KG1 (cell line): ENCODE measurements at regions not wholly inside any gene's neighbourhood (a gene's known extent, or its start where the extent isn't known, plus 50 kb on each side); places are given as distances from the start of the nearest gene placed in this dataset.

Experiments
- DNase-seq: peaks from one replicate; lab custom pipeline; 2025; lab: John Stamatoyannopoulos, UW

GRCh38 chr3:72112435-72112834, 327.5 kb upstream of the PROK2 start:
- DNase-seq: no peak

GRCh38 chr3:72111265-72112205, 326.6 kb upstream of the PROK2 start:
- DNase-seq: no peak

- DNase-seq: no peak
Observed at GRCh38 chr3:72109327-72110259, 324.6 kb upstream of the PROK2 start.

DNA sequence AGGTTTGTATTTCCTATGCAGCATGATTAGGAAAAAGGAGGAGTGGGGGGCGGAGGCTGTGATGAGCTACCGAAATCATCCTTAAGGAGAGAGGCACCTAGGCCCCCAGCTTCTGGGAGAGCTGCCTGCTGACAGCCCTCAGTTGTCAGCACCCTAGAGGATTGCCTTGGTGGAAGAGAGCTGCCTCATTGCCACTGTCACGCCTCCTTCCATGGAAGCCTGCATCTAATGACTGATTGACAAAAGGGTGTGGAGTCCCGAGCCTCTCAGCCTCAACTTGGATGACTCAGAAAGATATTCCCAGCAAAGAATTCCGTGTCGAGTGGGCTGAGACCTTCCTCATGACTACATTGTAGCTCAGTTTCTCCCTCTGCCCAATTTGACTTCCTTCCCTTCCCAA, 320.4 kb upstream of the PROK2 start:
- DNase-seq: no peak

DNA sequence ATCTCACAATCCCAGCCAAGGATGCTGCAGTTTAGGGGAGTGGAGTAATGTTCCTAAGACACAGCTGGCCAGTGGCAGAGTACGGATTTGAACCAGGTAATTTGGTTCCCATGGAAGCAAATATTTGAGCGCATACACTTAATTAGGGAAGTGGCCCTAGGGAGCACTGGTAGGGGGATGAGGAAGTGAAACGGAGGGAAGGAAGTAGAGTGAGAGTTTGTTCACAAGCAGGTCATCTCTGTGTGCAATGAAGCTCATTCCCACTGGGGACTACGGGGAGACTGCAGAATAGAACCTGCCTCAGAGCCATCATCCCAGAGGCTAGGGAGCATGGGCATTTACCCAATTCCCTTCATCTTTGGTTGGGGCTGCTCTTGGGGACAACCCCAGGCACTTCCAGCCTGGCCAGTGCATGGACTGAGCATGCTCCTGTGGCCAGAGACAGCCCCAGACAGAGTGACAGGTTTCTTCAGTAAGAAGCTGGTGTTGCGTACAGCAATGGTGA, 317.2 kb upstream of the PROK2 start:
- DNase-seq: peak; percentile 40

DNA sequence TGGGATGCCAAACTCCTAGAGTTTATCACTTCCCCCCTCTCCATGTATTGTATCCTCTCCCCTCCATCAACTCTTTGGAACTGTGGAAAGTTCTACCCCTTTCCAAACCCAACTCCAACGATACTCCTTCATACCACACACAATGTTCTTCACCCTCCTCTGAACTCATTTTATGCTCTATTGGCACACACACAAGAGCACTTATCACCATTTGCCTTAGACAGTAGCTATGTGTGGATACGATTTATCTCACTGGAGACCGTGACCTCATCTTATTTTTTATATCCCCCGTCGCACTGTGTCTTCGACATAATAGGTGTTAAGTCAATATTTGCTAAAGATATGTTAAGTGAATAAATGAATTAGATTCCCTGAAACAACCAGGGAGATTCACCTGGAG, 316.5 kb upstream of the PROK2 start:
- no peak for DNase-seq

DNA sequence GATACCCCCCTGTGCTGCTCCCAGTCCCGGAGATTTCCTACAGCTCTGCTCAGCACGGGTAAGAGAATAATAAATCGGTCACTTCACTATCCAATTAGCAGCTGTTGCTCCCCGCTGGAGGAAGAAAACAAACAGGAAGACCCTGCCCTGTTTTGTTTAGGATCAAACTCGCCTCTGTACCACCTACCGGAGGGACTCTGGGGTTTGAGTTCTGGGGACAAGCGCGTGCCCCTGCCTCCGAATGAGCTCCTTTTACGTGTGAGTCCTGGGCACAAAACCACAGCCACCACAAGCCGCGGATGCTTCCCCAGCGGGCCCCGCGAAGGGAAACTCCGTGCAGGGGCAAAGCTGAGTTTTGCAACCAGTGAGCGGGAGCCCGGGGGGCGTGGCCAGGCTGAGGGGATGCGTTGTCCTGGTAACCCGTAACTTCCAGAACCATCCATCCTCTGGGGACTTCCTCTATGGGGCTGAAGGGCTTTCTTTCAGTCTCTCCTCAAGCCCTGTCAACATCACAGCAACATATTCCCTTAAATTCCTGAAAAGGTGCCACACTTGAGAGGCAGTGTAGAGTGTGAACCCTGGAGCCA, 315.7 kb upstream of the PROK2 start:
- DNase-seq: peak; percentile 96

DNA sequence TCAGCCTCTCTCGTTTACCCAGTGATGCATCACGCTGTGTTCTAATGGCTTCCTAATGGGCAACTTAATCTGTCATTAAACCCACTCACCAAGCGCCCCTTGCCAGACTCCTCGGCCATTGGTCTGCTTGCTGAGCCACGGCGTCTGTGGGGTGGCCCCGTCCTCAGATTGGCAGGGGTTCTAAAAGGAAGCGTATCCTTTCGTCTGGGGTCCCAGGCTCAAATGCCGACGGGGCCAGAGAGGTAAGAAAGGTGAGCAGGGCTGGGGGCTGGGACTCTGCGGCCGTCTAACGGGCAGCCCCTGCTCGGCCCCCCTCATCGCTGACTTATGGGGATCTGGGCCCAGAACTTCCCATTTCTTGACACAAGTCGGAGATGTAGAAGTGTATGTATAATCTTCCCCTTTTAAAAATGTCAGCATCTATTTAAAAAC, 315.1 kb upstream of the PROK2 start:
- DNase-seq: peak; percentile 68

DNA sequence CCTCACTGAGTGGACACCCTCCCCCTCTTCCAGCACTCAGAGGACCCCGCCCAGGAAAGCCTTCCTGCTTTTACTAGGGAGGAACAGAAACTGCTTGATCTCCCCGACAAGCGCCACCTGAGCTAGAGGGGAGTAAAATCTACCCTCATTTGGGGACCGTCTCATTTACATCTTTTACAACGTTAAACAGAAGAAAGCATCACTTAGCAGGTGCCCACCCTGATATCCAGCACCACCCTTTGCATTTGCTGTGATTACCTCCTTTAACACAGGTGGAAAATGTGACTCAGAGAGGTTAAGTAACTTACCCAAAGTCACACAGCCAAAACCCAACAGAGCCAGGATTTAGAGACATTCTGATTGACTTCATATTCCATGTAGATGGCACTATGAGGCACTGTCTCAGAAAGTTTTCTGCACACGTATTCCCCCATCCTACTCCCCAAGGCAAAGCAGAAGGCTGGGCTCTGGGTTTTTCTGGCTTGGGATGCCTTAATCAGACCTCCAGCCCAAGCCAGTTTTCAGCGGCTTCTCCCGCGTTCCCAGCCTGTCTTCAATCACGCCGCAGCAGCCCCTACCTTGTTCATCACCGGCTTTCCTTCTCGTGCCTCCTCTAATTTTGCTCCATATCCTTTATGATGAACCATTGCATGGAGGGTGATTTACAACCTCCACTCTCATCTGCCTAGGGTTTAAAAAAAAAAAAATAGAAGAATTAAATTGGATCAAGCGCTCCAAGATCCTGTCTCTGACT, 314.6 kb upstream of the PROK2 start:
- no peak for DNase-seq

DNA sequence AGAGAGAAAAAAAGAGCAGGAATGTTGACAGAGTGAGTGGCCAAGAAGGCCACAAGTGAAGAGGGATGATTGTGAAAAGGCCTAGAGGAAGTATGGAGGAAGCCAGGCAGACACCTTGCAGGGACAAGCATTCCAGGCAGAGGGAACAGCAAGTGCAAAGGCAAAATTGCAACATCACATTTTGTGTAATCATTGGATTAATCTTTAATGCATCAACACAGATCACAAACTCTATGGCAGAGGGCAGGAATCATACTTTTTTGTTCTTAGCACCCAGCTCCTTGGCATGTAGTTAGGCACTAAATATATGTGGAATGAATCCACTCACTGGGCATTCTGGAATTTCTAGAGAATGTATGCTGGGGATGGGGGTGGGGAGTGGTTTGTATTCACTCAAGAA, 312.1 kb upstream of the PROK2 start:
- no peak for DNase-seq

GRCh38 chr3:72095521-72095920, 310.6 kb upstream of the PROK2 start:
- no peak for DNase-seq

GRCh38 chr3:72093992-72094334, 309.0 kb upstream of the PROK2 start:
- no peak for DNase-seq

DNA sequence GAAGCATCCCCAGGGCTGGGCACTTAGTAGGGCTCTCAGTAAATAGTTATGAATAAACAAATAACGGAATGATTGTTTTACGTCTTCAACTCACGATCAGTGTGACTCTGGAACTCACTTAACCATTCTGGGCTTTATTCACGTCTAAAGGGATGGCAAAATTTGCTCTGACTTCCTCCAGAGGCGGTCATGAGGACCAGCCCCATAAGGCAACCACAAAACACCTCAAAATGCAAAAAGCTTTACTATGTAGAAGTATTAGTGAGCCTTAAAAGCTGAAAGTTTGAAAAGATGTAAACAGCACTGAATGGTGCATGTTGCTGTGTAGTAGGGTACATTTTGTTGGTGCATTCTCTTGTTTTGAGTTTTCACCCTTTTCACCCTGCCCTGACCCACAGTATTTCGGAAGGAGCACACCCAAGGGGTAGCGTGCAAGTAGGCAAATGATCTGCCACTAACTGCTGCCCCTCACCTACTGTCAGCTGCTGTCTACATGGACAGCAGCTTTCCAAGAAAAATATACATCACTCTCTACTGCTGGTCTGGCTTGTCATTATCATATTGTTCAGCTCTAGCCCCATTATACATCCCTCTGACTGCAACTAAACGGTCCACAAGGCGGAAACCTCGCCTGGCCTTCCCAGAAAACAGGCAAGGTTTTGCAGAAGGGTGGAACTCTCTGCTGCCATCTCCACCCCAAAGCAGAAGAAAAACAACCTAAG, 308.5 kb upstream of the PROK2 start:
- no peak for DNase-seq

DNA sequence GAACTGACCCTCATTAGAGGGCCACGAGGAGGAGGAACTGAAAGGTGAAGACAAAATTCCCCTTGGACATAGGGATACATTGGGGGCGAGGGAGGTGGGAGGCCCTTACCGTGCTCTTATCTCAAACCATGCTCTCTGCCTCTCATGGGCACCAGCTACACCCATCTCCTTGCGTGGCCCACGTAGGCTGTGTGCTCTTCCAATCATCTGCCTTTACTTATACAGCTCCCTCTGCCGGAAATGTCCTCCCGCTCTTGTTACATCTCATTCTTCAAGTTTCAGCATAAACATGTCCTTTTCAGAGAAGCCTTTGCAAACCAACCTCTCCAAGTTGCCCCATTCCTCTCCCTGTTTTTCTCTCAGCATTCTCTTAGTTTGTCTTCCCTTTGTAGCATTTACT, 307.8 kb upstream of the PROK2 start:
- no peak for DNase-seq

DNA sequence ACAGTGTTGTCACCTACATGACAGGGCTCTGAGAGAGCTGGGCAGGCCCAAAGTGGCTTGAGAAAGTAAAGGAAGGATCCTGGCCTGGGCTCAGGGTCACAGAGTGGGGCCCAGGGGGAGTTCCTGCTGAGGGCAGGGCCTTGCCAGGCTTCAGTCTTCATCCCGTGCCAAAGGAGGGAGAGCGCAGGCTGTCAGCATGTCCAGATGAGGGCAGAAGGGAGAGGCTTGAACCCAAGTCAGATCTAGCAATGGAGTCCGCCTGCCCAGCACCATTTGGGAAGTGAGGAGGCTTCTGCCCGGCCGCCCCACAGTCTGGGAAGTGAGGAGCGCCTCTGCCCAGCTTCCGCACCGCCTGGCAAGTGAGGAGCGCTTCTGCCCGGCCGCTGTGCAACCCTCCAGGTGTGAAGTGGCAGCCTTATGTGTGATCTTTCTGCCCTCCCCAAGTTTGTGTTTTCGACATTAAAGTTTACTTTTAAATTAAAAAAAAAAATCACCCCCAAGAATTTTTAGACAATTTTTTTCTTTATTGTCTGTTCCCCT, 303.6 kb upstream of the PROK2 start:
- DNase-seq: no peak

GRCh38 chr3:72087420-72087819, 302.5 kb upstream of the PROK2 start:
- DNase-seq: no peak

GRCh38 chr3:72086743-72087087, 301.8 kb upstream of the PROK2 start:
- no peak for DNase-seq

GRCh38 chr3:72086042-72086742, 301.2 kb upstream of the PROK2 start:
- no peak for DNase-seq

- no peak for DNase-seq
Observed at GRCh38 chr3:72085036-72085435, 300.1 kb upstream of the PROK2 start.
